WTC11 (cell line): ENCODE measurements at regions not wholly inside any gene's neighbourhood (a gene's known extent, or its start where the extent isn't known, plus 50 kb on each side); places are given as distances from the start of the nearest gene placed in this dataset.

Source experiments
- ATAC-seq: fragments of 200-7000 bp; cut with Tn5 transposase; 2 replicates; pipeline ENCODE4 v1.10.0; 2021; ENCODE audit warnings: mild to moderate bottlenecking, moderate library complexity
- CTCF ChIA-PET: fragments of 300-600 bp; sonication (Branson Sonifier 250); formaldehyde crosslinking; loops from one replicate; lab custom pipeline; 2021; ENCODE audit warnings: antibody characterized with exemption; lab: Charles Lee
- POLR2A ChIA-PET: fragments of 350-600 bp; sonication (Branson Sonifier 250); formaldehyde crosslinking; loops from one replicate; lab custom pipeline; 2021; ENCODE audit warnings: antibody characterized with exemption; lab: Charles Lee
- DNase-seq: peaks from one replicate; pipeline ENCODE4 v3.0.0; 2021; ENCODE audit warnings: low spot score
- H3K27ac Mint-ChIP-seq: 2 replicates; pipeline ENCODE4 v1.8.0; 2021; ENCODE audit warnings: mixed read lengths
- H3K27me3 Mint-ChIP-seq: 2 replicates; pipeline ENCODE4 v1.8.0; 2021; ENCODE audit warnings: low read depth, mild to moderate bottlenecking, moderate library complexity, mixed read lengths
- H3K36me3 Mint-ChIP-seq: 2 replicates; pipeline ENCODE4 v1.8.0; 2021; ENCODE audit warnings: mixed read lengths
- H3K4me1 Mint-ChIP-seq: 2 replicates; pipeline ENCODE4 v1.8.0; 2022; ENCODE audit warnings: mixed read lengths
- H3K4me3 Mint-ChIP-seq: 2 replicates; pipeline ENCODE4 v1.8.0; 2021; ENCODE audit warnings: mild to moderate bottlenecking, moderate library complexity, mixed read lengths
- H3K9me3 Mint-ChIP-seq: 2 replicates; pipeline ENCODE4 v1.8.0; 2021; ENCODE audit warnings: mixed read lengths
- ATF1 ChIP-seq: sonication (generic); formaldehyde crosslinking; IDR thresholded peaks from 2 replicates; pipeline ENCODE4 v1.8.1; 2023; ENCODE audit warnings: mild to moderate bottlenecking, moderate library complexity, missing genetic modification reagents
- ATF6 ChIP-seq: sonication (generic); formaldehyde crosslinking; IDR thresholded peaks from 2 replicates; pipeline ENCODE4 v1.8.1; 2023; ENCODE audit warnings: mild to moderate bottlenecking, missing genetic modification reagents
- GRHL2 ChIP-seq: fragments of 250-450 bp; sonication (Bioruptor Pico); IDR thresholded peaks from 2 replicates; pipeline ENCODE4 v1.8.0; 2022; ENCODE audit warnings: mild to moderate bottlenecking, moderate library complexity; ENCODE audit not compliant: insufficient replicate concordance, severe bottlenecking
- HMGXB4 ChIP-seq: sonication (generic); formaldehyde crosslinking; IDR thresholded peaks from 2 replicates; pipeline ENCODE4 v1.8.1; 2023; ENCODE audit warnings: mild to moderate bottlenecking, moderate library complexity, missing genetic modification reagents
- IRF2 ChIP-seq: sonication (generic); formaldehyde crosslinking; IDR thresholded peaks from 2 replicates; pipeline ENCODE4 v1.8.0; 2022; ENCODE audit warnings: low read depth, missing genetic modification reagents, borderline replicate concordance
- MLX ChIP-seq: sonication (generic); formaldehyde crosslinking; IDR thresholded peaks from 2 replicates; pipeline ENCODE4 v1.8.1; 2023; ENCODE audit warnings: mild to moderate bottlenecking, missing genetic modification reagents, moderate library complexity
- NFATC4 ChIP-seq: fragments of 250-450 bp; sonication (Bioruptor Pico); IDR thresholded peaks from 2 replicates; pipeline ENCODE4 v1.9.0; 2021; ENCODE audit warnings: mild to moderate bottlenecking
- PRDM15 ChIP-seq: sonication (generic); formaldehyde crosslinking; IDR thresholded peaks from 2 replicates; pipeline ENCODE4 v1.8.0; 2022; ENCODE audit warnings: missing genetic modification reagents
- SMAD4 ChIP-seq: sonication (generic); formaldehyde crosslinking; IDR thresholded peaks from 2 replicates; pipeline ENCODE4 v1.8.0; 2022; ENCODE audit warnings: mild to moderate bottlenecking, missing genetic modification reagents
- STAT6 ChIP-seq: sonication (generic); formaldehyde crosslinking; conservative IDR thresholded peaks from 2 replicates; pipeline ENCODE4 v1.8.1; 2023; ENCODE audit warnings: mild to moderate bottlenecking, low read depth, missing genetic modification reagents, moderate library complexity
- ZBTB43 ChIP-seq: sonication (generic); formaldehyde crosslinking; IDR thresholded peaks from 2 replicates; pipeline ENCODE4 v1.8.1; 2023; ENCODE audit warnings: mild to moderate bottlenecking, missing genetic modification reagents
- ZNF396 ChIP-seq: fragments of 250-450 bp; sonication (Bioruptor Pico); IDR thresholded peaks from 2 replicates; pipeline ENCODE4 v1.8.0; 2021; ENCODE audit warnings: mild to moderate bottlenecking, moderate library complexity, borderline replicate concordance
- ZNF671 ChIP-seq: fragments of 250-450 bp; sonication (Bioruptor Pico); IDR thresholded peaks from 2 replicates; pipeline ENCODE4 v1.8.0; 2021; ENCODE audit warnings: mild to moderate bottlenecking

GRCh38 chr6:112427499-112427898 lies 80.4 kb downstream of the RFPL4B start:
- H3K27me3 Mint-ChIP-seq, result no peaks in the 10 kb centered on the region; the same call in 1 of the 2 replicates

GRCh38 chr6:112428477-112428876 lies 81.3 kb downstream of the RFPL4B start:
- Mint-ChIP-seq H3K9me3 (peaks cover 14% of the 10 kb centered on the region), H3K4me3 (no peak overlapping the region), H3K27ac (no peak overlapping the region), H3K4me1 (peaks cover 6% of the 10 kb centered on the region), H3K27me3 (no peaks in the 10 kb centered on the region), H3K36me3 (no peaks in the 10 kb centered on the region)
- DNase-seq, result no peak
- POLR2A ChIA-PET, result interaction anchor here (0.9 kb wide), 1 partner anchor 15 kb away, joined by 3 read pairs; no protein-coding TSS in a partner anchor
- TF ChIP-seq IRF2 (CRISPR knock-in tag) (no peak), STAT6 (CRISPR knock-in tag) (no peak), PRDM15 (CRISPR knock-in tag) (no peak)
- TF ChIP-seq, all 79 proteins: peak for 0
- no peak for ATAC-seq
- CTCF ChIA-PET, result no interaction called here

More at GRCh38 chr6:112427499-112427898, 80.4 kb downstream of the RFPL4B start:
- no peak overlapping the region for H3K4me3 Mint-ChIP-seq
- DNase-seq (no peak), ATAC-seq (no peak)
- peaks cover 6% of the 10 kb centered on the region for H3K4me1 Mint-ChIP-seq
- H3K27ac Mint-ChIP-seq, result no peak overlapping the region
- ChIA-PET POLR2A (no interaction called here), CTCF (no interaction called here)
- no peaks in the 10 kb centered on the region for H3K36me3 Mint-ChIP-seq
- H3K9me3 Mint-ChIP-seq, result peaks cover 14% of the 10 kb centered on the region
- no peak for TF ChIP-seq ZNF396
- TF ChIP-seq NFATC4, result no peak
- no peak for TF ChIP-seq ZBTB43 (CRISPR knock-in tag)
- no peak for TF ChIP-seq ZNF671
- no peak for TF ChIP-seq SMAD4 (CRISPR knock-in tag)
- TF ChIP-seq GRHL2 (CRISPR knock-in tag), result no peak
- TF ChIP-seq MLX (CRISPR knock-in tag), result no peak
- no peak for TF ChIP-seq ATF6 (CRISPR knock-in tag)
- TF ChIP-seq ATF1 (CRISPR knock-in tag), result no peak
- no peak for TF ChIP-seq HMGXB4 (CRISPR knock-in tag)
